Lung (tissue), 11 donors: ENCODE measurements at regions not wholly inside any gene's neighbourhood (a gene's known extent, or its start where the extent isn't known, plus 50 kb on each side); places are given as distances from the start of the nearest gene placed in this dataset.

ENCODE experiments used
- ATAC-seq: fragments of 200-7000 bp; cut with Tn5 transposase; one replicate; pipeline ENCODE4 v1.9.1; 2020; ENCODE audit warnings: moderate number of reproducible peaks; ENCODE audit not compliant: insufficient read depth, low FRiP score
- DNase-seq, 3 donors: peaks; one replicate each; pipeline ENCODE4 v3.0.0-alpha.2; 2013 to 2017
- H3K27ac ChIP-seq, 2 donors: one replicate each; pipeline ENCODE4 v1.5.1; 2013; ENCODE audit warnings: mild to moderate bottlenecking in 2 of 2, moderate library complexity in 2 of 2, control low read depth in 1 of 2, inconsistent platforms in 1 of 2, low read depth in 1 of 2, low read length in 1 of 2
- H3K27me3 ChIP-seq, 3 donors: one replicate each; pipeline ENCODE4 v1.5.1; 2013; ENCODE audit warnings: low read length in 2 of 3; ENCODE audit not compliant: control insufficient read depth in 3 of 3, insufficient read depth in 3 of 3
- H3K36me3 ChIP-seq, 4 donors: one replicate each; pipeline ENCODE4 v1.5.1; 2013; ENCODE audit warnings: low read length in 4 of 4, mild to moderate bottlenecking in 1 of 4, moderate library complexity in 1 of 4; ENCODE audit not compliant: control insufficient read depth in 4 of 4, insufficient read depth in 4 of 4
- H3K4me1 ChIP-seq, 5 donors: one replicate each; pipeline ENCODE4 v1.5.1; 2013; ENCODE audit warnings: low read length in 5 of 5, mild to moderate bottlenecking in 2 of 5, moderate library complexity in 1 of 5; ENCODE audit not compliant: control insufficient read depth in 5 of 5, insufficient read depth in 5 of 5
- H3K4me3 ChIP-seq: one replicate; pipeline ENCODE4 v1.5.1; 2013; ENCODE audit warnings: mild to moderate bottlenecking, control low read depth, moderate library complexity
- H3K9ac ChIP-seq, 2 donors: one replicate each; pipeline ENCODE4 v1.5.1; 2013; ENCODE audit warnings: low read length in 2 of 2, control low read depth in 1 of 2; ENCODE audit not compliant: insufficient read depth in 1 of 2
- H3K9me3 ChIP-seq, 4 donors: one replicate each; pipeline ENCODE4 v1.5.1; 2013; ENCODE audit warnings: low read length in 3 of 4, mild to moderate bottlenecking in 1 of 4, moderate library complexity in 1 of 4; ENCODE audit not compliant: control insufficient read depth in 4 of 4, insufficient read depth in 3 of 4
- CTCF ChIP-seq: IDR thresholded peaks from 2 replicates; pipeline ENCODE4 v1.5.1; 2012; ENCODE audit warnings: mild to moderate bottlenecking; ENCODE audit errors: control extremely low read depth, extremely low read depth
- WGBS, 2 donors: extraction: QIAGEN DNeasy Blood & Tissue Kit; methylation state at CpG; one replicate each; pipeline ENCODE4 v1.1.7; 2013; 5-methylcytosine and 5-hydroxymethylcytosine counted together
- donor health status: control.
- donor health status: control.
- donor health status: Bipolar disorder and iron deficiency.
- donor health status: healthy.
- donor health status: DM: yes; HTN: yes; CAD: no.

GRCh38 chr3:194964809-194965208, 279.1 kb downstream of the FAM43A start:
- H3K9ac ChIP-seq, result no peak overlapping the region
- H3K27me3 ChIP-seq, result no peaks in the 10 kb centered on the region
- no peak for TF ChIP-seq CTCF
- DNase-seq, result no peak
- 94 to 95% methylated on average over 3 of the region's 3 CpGs for WGBS, 2 donors
- no peaks in the 10 kb centered on the region for H3K9me3 ChIP-seq
- H3K27ac ChIP-seq, result no peak overlapping the region
- peaks cover 0 to 8% (median 3%) of the 10 kb centered on the region in 5 donors for H3K4me1 ChIP-seq
- no peaks in the 10 kb centered on the region for H3K36me3 ChIP-seq
- ATAC-seq, result no peak
- H3K4me3 ChIP-seq, result no peak overlapping the region

GRCh38 chr3:194967151-194968117, 281.8 kb downstream of the FAM43A start:
- no peaks in the 10 kb centered on the region for H3K36me3 ChIP-seq
- TF ChIP-seq CTCF, result no peak
- H3K27me3 ChIP-seq, result no peaks in the 10 kb centered on the region
- no peaks in the 10 kb centered on the region for H3K9me3 ChIP-seq
- no peak overlapping the region for H3K9ac ChIP-seq
- ATAC-seq, result no peak
- peaks cover 0 to 8% (median 3%) of the 10 kb centered on the region in 5 donors for H3K4me1 ChIP-seq
- no peak overlapping the region for H3K4me3 ChIP-seq
- peak in 2 of 3 donors; percentile 40 to 73 for DNase-seq
- 68 to 73% methylated on average over 17 of the region's 17 CpGs for WGBS, 2 donors
- no peak overlapping the region for H3K27ac ChIP-seq

DNA sequence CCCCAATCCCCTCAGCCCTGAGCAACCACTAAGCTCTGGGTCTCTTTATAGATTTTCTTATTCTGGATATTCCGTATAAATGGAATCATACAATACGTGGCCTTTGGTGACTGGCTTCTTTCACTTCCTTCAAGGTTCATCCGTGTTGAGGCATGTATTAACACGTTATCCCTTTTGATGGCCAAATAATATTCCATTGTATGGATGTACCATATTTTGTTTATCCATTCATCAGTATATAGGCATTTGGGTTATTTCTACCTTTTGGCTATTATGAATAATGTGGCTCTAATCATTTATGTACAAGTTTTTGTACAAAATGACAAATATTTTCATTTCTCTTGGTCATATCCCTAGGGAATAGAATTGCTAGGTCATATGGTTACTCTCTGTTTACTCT, 284.4 kb downstream of the FAM43A start:
- no peak for TF ChIP-seq CTCF
- Histone ChIP-seq H3K9me3 (no peaks in the 10 kb centered on the region), H3K27me3 (no peaks in the 10 kb centered on the region), H3K36me3 (no peaks in the 10 kb centered on the region), H3K4me3 (no peak overlapping the region), H3K4me1 (peaks cover 2 to 8% (median 3%) of the 10 kb centered on the region in 5 donors), H3K27ac (no peak overlapping the region), H3K9ac (no peak overlapping the region)
- WGBS, 2 donors, result 95 to 97% methylated on average over 4 of the region's 4 CpGs
- ATAC-seq, result no peak
- no peak for DNase-seq
